Left forelimb (tissue), 1 donor: ENCODE measurements at regions not wholly inside any gene's neighbourhood (a gene's known extent, or its start where the extent isn't known, plus 50 kb on each side); places are given as distances from the start of the nearest gene placed in this dataset.
"Not testable (repeated sequence)": the region's sequence is repeated elsewhere in the genome, so short reads cannot be mapped to it uniquely, and the experiment has no call there.

Experiments used
- DNase-seq: peaks from one replicate; pipeline ENCODE4 v3.0.0-alpha.2; 2018; ENCODE audit warnings: low spot score

- DNase-seq, result no peak
Measured at GRCh38 chr10:45515630-45516029, 141.6 kb downstream of the ALOX5 start.

GRCh38 chr10:45514291-45515270 lies 140.6 kb downstream of the ALOX5 start:
- DNase-seq, result peak; percentile 71

GRCh38 chr10:45513551-45513950 lies 139.5 kb downstream of the ALOX5 start:
- no peak for DNase-seq

- not testable (repeated sequence) for DNase-seq
Measured at GRCh38 chr10:45511926-45512325, 137.9 kb downstream of the ALOX5 start.

GRCh38 chr10:45509491-45509890 lies 135.5 kb downstream of the ALOX5 start:
- no peak for DNase-seq

GRCh38 chr10:45505311-45505710 lies 131.3 kb downstream of the ALOX5 start:
- no peak for DNase-seq

- no peak for DNase-seq
Measured at GRCh38 chr10:45502458-45502857, 128.4 kb downstream of the ALOX5 start.

GRCh38 chr10:45501791-45502190 lies 127.8 kb downstream of the ALOX5 start:
- DNase-seq, result no peak

GRCh38 chr10:45500798-45501197 lies 126.8 kb downstream of the ALOX5 start:
- DNase-seq, result no peak

GRCh38 chr10:45500304-45500703 lies 126.3 kb downstream of the ALOX5 start:
- no peak for DNase-seq

GRCh38 chr10:45495438-45496152 lies 121.6 kb downstream of the ALOX5 start:
- DNase-seq, result no peak
